ENCODE measurements at regions not wholly inside any gene's neighbourhood (a gene's known extent, or its start where the extent isn't known, plus 50 kb on each side); places are given as distances from the start of the nearest gene placed in this dataset.

GRCh38 chr18:60599995-60600394 lies 227.4 kb upstream of the MC4R start:
- TF ChIP-seq POLR2AphosphoS5 (IDR thresholded peaks at IDR 0.05) (no peak), POLR2A (IDR thresholded peaks at IDR 0.05) (no peak), CTCF (IDR thresholded peaks at IDR 0.05 in 8 of 11, conservative IDR thresholded peaks at IDR 0.05 in 3 of 11) (no peak)
